Kidney glomerular epithelial cell (primary cell): ENCODE measurements at regions not wholly inside any gene's neighbourhood (a gene's known extent, or its start where the extent isn't known, plus 50 kb on each side); places are given as distances from the start of the nearest gene placed in this dataset.

Experiments used
- DNase-seq: peaks from one replicate; lab custom pipeline; 2025; lab: John Stamatoyannopoulos, UW

DNA sequence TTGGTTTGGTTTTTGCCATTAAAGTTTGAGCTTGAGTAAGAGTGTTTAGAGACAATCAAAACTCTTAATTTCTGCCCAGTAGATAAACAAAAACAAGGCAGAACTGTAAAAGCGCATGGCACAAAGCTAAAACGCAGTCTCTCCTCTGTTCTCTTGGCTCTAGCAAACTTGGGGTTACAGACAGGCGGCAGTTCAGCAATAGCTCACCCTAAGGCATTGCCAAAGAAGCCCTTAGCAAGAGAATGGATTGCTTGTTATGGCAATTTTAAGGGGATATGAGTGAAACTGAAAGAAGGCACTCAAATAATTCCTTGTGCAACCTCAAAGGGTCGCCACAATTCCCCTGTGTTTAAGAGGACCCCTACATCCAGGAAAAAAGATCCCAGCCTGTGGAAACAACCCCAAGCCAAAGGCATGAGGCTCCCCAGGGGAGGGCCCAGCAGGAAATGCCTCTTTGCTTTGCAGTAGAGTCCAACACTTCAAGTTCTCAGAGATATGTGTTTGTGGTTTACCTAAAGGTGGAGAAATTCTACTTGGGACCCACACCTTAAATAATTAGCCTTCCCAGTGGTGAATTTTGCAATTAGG lies 317.0 kb upstream of the MPDZ start:
- no peak for DNase-seq

- no peak for DNase-seq
Observed at GRCh38 chr9:13590996-13591395, 311.5 kb upstream of the MPDZ start.

DNA sequence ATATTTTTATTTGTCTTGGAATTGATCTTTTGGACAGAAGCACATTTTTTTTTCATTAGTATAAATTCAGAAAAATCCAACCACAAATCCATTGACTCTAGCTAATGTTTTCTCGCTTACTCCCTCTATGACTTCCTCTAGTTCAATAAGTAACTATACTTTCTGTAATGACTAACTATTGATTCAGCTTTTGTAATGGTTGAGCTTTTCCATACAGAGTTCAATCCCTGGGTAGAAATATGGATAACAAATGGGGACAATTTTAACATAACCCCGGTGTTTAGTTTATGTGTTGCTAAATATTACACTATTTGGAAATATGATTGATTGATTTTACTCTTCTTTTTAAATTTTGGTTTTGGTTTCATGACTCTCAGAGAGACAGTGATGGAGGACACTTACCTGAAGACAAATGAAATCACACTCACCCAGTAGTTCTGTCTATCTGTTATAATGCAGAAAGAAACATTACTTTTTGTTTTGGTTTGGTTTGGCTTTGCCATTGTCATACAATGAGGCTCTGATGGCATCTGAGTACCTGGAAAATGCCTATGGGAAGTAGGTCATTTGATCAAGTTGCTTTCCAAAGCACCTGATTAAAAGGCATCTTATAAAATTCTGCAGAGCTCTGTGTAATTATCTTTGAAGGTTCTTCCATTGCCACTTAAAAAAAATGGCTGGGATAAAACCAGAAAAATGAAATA lies 309.7 kb upstream of the MPDZ start:
- no peak for DNase-seq

- DNase-seq: no peak
Observed at GRCh38 chr9:13588151-13589033, 308.9 kb upstream of the MPDZ start.

DNA sequence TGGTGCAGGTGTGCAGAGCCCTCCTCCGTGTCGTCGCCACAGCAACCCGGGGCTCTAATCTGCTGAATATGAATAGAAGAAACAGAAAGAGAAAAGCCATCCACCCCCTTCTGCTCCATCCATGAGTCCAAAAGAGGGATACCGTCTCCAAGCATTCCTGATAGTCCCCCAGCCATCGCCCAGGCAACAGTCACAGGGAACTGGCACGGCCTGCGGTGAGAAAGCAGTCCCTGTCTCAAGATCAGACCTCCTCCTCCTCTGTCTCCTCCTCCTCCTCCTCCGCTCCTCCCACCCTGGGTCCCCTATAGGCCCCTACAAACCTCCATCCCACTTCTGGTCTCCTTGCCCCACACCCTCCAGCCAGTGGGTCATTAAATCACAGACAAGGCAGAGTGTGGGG lies 308.1 kb upstream of the MPDZ start:
- no peak for DNase-seq

- no peak for DNase-seq
Observed at GRCh38 chr9:13586587-13587374, 307.3 kb upstream of the MPDZ start.

DNA sequence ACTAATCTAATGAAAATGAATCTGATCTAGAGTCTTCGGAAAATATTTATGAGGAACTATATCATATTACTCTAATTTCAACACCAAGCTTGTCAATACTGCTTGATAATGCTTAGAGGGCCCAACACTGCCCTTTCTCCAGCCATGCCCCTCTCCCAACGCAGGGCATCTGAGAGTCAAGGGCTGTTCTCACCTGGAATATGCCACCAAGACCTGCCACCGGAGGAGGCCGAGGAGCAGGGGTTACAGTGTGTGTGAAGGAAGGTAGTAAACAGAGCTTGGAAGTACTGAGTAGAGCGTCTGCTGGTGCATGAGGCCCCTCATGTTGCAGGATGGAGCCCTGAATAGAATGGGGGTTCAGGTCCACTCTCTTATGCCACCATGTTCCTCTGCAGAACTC lies 301.3 kb upstream of the MPDZ start:
- DNase-seq: no peak

DNA sequence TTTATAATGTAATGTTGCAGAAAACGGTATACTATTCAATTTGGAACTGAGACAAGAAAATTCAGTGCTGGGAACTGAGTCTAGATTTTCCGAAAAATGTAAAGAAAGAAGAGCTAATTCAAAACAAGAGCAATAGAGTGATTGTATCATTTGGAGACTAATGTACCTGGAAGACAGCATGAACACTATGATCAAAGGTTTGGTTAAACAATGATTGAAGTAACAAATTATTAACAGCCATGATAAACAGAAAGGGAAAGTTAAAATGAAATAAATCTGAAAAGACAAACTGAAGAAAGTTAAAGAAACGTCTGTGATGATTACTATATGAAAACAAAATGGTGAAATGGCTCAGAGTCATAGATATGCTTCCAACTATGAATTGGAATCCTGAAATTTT lies 300.6 kb upstream of the MPDZ start:
- DNase-seq: no peak

- no peak for DNase-seq
Observed at GRCh38 chr9:13576101-13576500, 296.6 kb upstream of the MPDZ start.

DNA sequence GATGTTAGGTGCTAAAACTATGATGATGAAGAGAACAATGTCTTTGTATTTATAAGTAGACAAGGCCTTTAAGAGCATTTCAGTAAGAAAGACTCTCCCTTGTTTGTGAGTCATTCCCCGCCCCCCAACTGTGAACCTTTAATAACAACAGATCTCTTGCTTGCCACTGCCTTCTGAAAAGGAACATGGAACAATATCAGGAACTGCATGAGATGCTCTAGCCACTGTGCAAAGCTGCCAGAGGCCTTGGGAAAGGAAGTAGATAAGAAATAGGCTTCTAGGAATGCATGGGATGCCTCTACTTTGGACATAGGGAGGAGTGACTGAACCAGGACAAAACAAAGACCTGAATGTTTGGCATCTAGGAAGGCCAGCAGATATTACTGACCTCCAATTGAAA lies 296.1 kb upstream of the MPDZ start:
- no peak for DNase-seq

- DNase-seq: no peak
Observed at GRCh38 chr9:13570068-13570974, 290.8 kb upstream of the MPDZ start.

DNA sequence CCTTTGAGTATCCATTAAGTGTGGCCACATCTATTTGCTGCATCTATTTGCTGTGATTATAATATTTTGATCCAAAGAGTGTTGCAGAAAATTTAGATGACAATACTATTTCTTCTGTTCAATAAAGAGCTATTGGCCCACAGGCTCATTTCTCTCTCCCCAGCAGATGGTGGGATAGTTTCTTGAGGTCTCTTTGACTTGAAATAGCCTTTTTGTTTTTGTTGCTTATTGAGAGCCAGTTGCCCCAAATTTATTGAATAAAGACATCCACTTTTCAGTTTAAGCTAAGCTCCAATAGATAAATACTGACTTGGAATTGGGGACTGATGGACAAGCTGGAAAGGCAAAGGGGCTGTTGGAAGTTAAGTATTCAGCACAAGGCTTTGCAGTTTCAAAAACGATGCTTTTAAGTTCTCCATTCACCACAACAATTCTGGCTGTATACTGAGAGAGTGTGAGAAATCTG lies 290.1 kb upstream of the MPDZ start:
- DNase-seq: no peak

GRCh38 chr9:13568841-13569601 lies 289.5 kb upstream of the MPDZ start:
- DNase-seq: no peak

GRCh38 chr9:13568405-13568804 lies 288.9 kb upstream of the MPDZ start:
- no peak for DNase-seq

GRCh38 chr9:13567833-13568232 lies 288.3 kb upstream of the MPDZ start:
- no peak for DNase-seq

DNA sequence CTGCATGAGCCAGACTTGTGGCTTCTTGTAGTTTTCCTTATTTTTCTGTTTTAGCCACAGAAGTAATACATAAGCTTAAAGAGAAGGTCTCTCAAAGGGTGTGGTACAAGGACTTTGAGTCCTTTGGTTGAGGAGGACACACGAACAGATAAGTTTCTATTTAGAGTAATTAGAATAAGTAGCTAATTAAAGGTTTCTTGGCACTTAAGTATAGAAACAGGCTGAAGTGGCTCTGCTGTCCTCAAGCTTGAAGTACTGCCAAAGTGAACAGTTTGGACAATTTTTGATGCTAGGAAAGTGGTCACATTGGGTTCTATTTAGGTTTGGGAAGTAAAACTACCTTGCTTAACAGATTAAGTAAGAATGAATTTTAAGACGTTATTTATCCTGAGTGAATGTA lies 278.3 kb upstream of the MPDZ start:
- no peak for DNase-seq

GRCh38 chr9:13556656-13557055 lies 277.2 kb upstream of the MPDZ start:
- no peak for DNase-seq

- no peak for DNase-seq
Observed at GRCh38 chr9:13555989-13556500, 276.6 kb upstream of the MPDZ start.

- DNase-seq: no peak
Observed at GRCh38 chr9:13555516-13555915, 276.0 kb upstream of the MPDZ start.

- no peak for DNase-seq
Observed at GRCh38 chr9:13554626-13555025, 275.1 kb upstream of the MPDZ start.
